Stimulated activated CD8-positive, alpha-beta memory T cell treated with anti-CD3 and anti-CD28 coated beads, Interleukin-4, amount 100 ng/mL, for 4 hours (primary cell): ENCODE measurements at regions not wholly inside any gene's neighbourhood (a gene's known extent, or its start where the extent isn't known, plus 50 kb on each side); places are given as distances from the start of the nearest gene placed in this dataset.

ENCODE experiments used
- DNase-seq, 2 donors: peaks; one replicate each; pipeline ENCODE4 v3.0.0-alpha.2; 2020; ENCODE audit warnings: low read depth in 2 of 2, low spot score in 1 of 2

GRCh38 chr15:39066677-39067076 lies 502.1 kb upstream of the RASGRP1 start:
- no peak for DNase-seq

GRCh38 chr15:39074341-39074985 lies 506.4 kb upstream of the THBS1 start:
- no peak for DNase-seq

GRCh38 chr15:39075311-39075710 lies 505.6 kb upstream of the THBS1 start:
- DNase-seq, result no peak

- no peak for DNase-seq
These were observed 505.0 kb upstream of the THBS1 start for GRCh38 chr15:39075756-39076341.

GRCh38 chr15:39078026-39078425 lies 502.9 kb upstream of the THBS1 start:
- DNase-seq, result no peak

GRCh38 chr15:39079296-39079847 lies 501.5 kb upstream of the THBS1 start:
- no peak for DNase-seq

- DNase-seq, result no peak
These were observed 497.7 kb upstream of the THBS1 start for GRCh38 chr15:39083213-39083612.

GRCh38 chr15:39084674-39085530 lies 496.0 kb upstream of the THBS1 start:
- DNase-seq, result no peak

GRCh38 chr15:39086641-39087040 lies 494.2 kb upstream of the THBS1 start:
- DNase-seq, result no peak

- DNase-seq, result no peak
These were observed 492.7 kb upstream of the THBS1 start for GRCh38 chr15:39088156-39088555.

GRCh38 chr15:39092354-39092753 lies 488.5 kb upstream of the THBS1 start:
- no peak for DNase-seq

- DNase-seq, result no peak
These were observed 488.1 kb upstream of the THBS1 start for GRCh38 chr15:39092761-39093160.

- no peak for DNase-seq
These were observed 486.8 kb upstream of the THBS1 start for GRCh38 chr15:39094116-39094515.

- DNase-seq, result no peak
These were observed 485.5 kb upstream of the THBS1 start for GRCh38 chr15:39095218-39095879.

GRCh38 chr15:39096608-39097205 lies 484.2 kb upstream of the THBS1 start:
- DNase-seq, result no peak

GRCh38 chr15:39099524-39099923 lies 481.4 kb upstream of the THBS1 start:
- no peak for DNase-seq

- no peak for DNase-seq
These were observed 480.7 kb upstream of the THBS1 start for GRCh38 chr15:39100106-39100660.

- DNase-seq, result no peak
These were observed 478.4 kb upstream of the THBS1 start for GRCh38 chr15:39102431-39102830.

- DNase-seq, result no peak
These were observed 473.9 kb upstream of the THBS1 start for GRCh38 chr15:39106950-39107349.

- DNase-seq, result no peak
These were observed 472.9 kb upstream of the THBS1 start for GRCh38 chr15:39108021-39108420.

GRCh38 chr15:39110336-39110735 lies 470.5 kb upstream of the THBS1 start:
- DNase-seq, result no peak
